Esophagus muscularis mucosa (tissue), 4 donors: ENCODE measurements at regions not wholly inside any gene's neighbourhood (a gene's known extent, or its start where the extent isn't known, plus 50 kb on each side); places are given as distances from the start of the nearest gene placed in this dataset.

ENCODE experiments used
- DNase-seq: peaks from one replicate; pipeline ENCODE4 v3.0.0-alpha.2; 2017; ENCODE audit errors: extremely low spot score
- H3K27ac ChIP-seq, 4 donors: fragments of 200-600 bp; sonication (generic); replicated peaks in 1 of 4; 1 replicate in 3 of 4; 2 replicates in 1 of 4; pipeline ENCODE4 v1.5.1; 2016 to 2019; ENCODE audit warnings: mild to moderate bottlenecking in 1 of 4
- H3K27me3 ChIP-seq, 4 donors: fragments of 200-600 bp; sonication (generic); one replicate each; pipeline versions ENCODE4 v1.5.1 to v1.6.0; 2016 to 2019
- H3K36me3 ChIP-seq, 4 donors: fragments of 200-600 bp; sonication (generic); one replicate each; pipeline ENCODE4 v1.5.1; 2016 to 2019
- H3K4me1 ChIP-seq, 4 donors: fragments of 200-600 bp; sonication (generic); one replicate each; pipeline ENCODE4 v1.5.1; 2016 to 2019
- H3K4me3 ChIP-seq, 4 donors: fragments of 200-600 bp; sonication (generic); 1 replicate in 2 of 4; 2 replicates in 2 of 4; pipeline ENCODE4 v1.5.1; 2016 to 2019; ENCODE audit warnings: mild to moderate bottlenecking in 4 of 4, moderate library complexity in 1 of 4
- H3K9me3 ChIP-seq, 4 donors: fragments of 200-600 bp; sonication (generic); 1 replicate in 3 of 4; 2 replicates in 1 of 4; pipeline ENCODE4 v1.5.1; 2016 to 2019
- CTCF ChIP-seq, 3 experiments: fragments of 200-600 bp in 2 of 3; fragments of 450-650 bp in 1 of 3; sonication (generic) in 2 of 3; IDR thresholded peaks; one replicate each; pipeline ENCODE4 v1.5.1; 2017 to 2019; ENCODE audit warnings: antibody characterized with exemption in 3 of 3, mild to moderate bottlenecking in 2 of 3, moderate library complexity in 1 of 3
- EP300 ChIP-seq: sonication (generic); formaldehyde crosslinking; IDR thresholded peaks from one replicate; pipeline ENCODE4 v1.6.1; 2017; ENCODE audit warnings: antibody characterized with exemption
- POLR2A ChIP-seq: fragments of 450-650 bp; IDR thresholded peaks from one replicate; pipeline ENCODE4 v1.6.1; 2017; ENCODE audit warnings: antibody characterized with exemption, moderate library complexity, mild to moderate bottlenecking, low read depth
- POLR2AphosphoS5 ChIP-seq, 2 donors: sonication (generic); formaldehyde crosslinking; IDR thresholded peaks; one replicate each; pipeline ENCODE4 v1.6.1; 2017; ENCODE audit warnings: antibody characterized with exemption in 2 of 2
- WGBS: methylation state at CpG from one replicate; pipeline ENCODE4 v1.1.5; 2018; 5-methylcytosine and 5-hydroxymethylcytosine counted together
- intact Hi-C: fragments of 100-400 bp; cut with DNase I; formaldehyde crosslinking; loops from one replicate; pipeline ENCODE4 v1.15.1; 2023

DNA sequence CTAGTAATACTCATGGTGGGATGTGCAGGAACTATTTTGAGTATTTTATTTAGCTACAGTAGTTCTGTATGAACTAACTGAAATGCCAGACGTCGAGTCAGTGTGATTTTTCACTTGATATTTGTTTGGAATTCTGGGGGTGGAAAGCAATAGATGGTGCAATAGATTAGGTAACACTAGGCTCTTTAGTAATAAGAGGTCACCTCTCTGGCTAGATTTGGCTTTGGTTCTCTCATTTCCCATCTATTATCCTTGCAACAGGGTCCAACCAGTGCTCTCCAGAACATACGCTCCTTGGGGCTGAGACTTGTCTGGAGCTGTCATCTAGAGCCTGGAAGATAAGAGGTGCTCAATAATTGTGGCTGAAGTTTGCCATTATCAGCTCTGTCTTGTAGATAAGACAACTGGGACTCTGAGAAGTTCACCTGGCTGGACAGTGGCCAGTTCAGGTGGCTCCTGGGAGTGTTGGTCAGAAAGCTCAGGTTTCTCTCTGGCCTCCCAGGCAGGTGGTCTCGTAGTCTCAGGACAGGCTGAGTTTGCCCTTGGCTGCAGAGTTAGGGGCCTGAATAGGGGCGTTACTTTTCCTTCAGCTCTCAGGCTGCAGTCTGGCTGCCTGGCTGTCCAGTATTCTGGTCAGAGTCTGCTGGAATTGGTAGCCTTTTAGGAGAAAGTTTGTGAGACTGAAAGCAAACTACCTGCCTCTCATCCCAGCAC lies 277.5 kb upstream of the RGMA start:
- intact Hi-C loops, result no loop called here
- no peak for TF ChIP-seq CTCF (IDR thresholded peaks at IDR 0.05)
- TF ChIP-seq POLR2AphosphoS5 (IDR thresholded peaks at IDR 0.05), result no peak
- TF ChIP-seq EP300, result no peak
- no peak for TF ChIP-seq POLR2A
- Histone ChIP-seq H3K36me3 (no peaks in the 10 kb centered on the region), H3K9me3 (no peaks in the 10 kb centered on the region), H3K4me1 (no peaks in the 10 kb centered on the region), H3K27ac (no peak overlapping the region), H3K4me3 (no peak overlapping the region), H3K27me3 (peaks cover 0 to 7% (median 0%) of the 10 kb centered on the region in 4 donors)
- 71% methylated on average over 5 of the region's 5 CpGs for WGBS
- DNase-seq, result no peak

- Histone ChIP-seq H3K27me3 (peaks cover 0 to 7% (median 0%) of the 10 kb centered on the region in 4 donors), H3K4me1 (no peaks in the 10 kb centered on the region), H3K4me3 (no peak overlapping the region), H3K27ac (no peak overlapping the region), H3K36me3 (no peaks in the 10 kb centered on the region), H3K9me3 (no peaks in the 10 kb centered on the region)
- intact Hi-C loops, result no loop called here
- no peak for DNase-seq
- WGBS, result 60% methylated on average over 8 of the region's 8 CpGs
- TF ChIP-seq POLR2A (no peak), CTCF (IDR thresholded peaks at IDR 0.05) (no peak), EP300 (no peak), POLR2AphosphoS5 (IDR thresholded peaks at IDR 0.05) (no peak)
Measured at GRCh38 chr15:93362821-93363220, 273.8 kb upstream of the RGMA start.

GRCh38 chr15:93362203-93362602 lies 273.2 kb upstream of the RGMA start:
- TF ChIP-seq EP300 (no peak), CTCF (IDR thresholded peaks at IDR 0.05) (no peak), POLR2AphosphoS5 (IDR thresholded peaks at IDR 0.05) (no peak), POLR2A (no peak)
- H3K4me3 ChIP-seq, result no peak overlapping the region
- WGBS, result 72% methylated on average over 3 of the region's 3 CpGs

DNA sequence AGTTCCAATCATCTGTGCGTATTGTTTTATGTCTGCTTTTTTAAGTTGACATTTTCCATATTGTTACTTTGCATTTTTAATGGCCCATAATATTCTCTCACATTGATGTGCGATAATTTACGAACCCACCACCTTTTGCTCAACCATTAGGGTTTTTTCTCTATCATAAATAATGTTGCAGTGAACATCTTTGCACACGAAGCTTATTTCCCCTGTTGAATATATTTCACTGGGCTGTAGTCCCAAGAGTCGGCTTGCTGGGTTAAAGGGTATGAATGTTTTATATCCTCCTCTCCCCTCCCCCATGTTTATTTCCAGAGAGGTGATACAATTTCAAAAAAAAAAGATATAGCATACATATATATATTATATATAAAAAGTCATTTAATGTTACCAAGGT lies 272.7 kb upstream of the RGMA start:
- H3K27ac ChIP-seq, result no peak overlapping the region

More at GRCh38 chr15:93362203-93362602, 273.2 kb upstream of the RGMA start:
- Histone ChIP-seq H3K4me1 (no peaks in the 10 kb centered on the region), H3K36me3 (no peaks in the 10 kb centered on the region), H3K27ac (no peak overlapping the region), H3K9me3 (no peaks in the 10 kb centered on the region), H3K27me3 (peaks cover 0 to 7% (median 0%) of the 10 kb centered on the region in 4 donors)
- DNase-seq, result no peak
- intact Hi-C loops, result no loop called here

More for the DNA sequence above, 272.7 kb upstream of the RGMA start:
- Histone ChIP-seq H3K27me3 (peaks cover 0 to 7% (median 0%) of the 10 kb centered on the region in 4 donors), H3K4me3 (no peak overlapping the region), H3K9me3 (no peaks in the 10 kb centered on the region), H3K36me3 (no peaks in the 10 kb centered on the region), H3K4me1 (no peaks in the 10 kb centered on the region)
- intact Hi-C loops, result no loop called here
- no peak for DNase-seq
- TF ChIP-seq EP300 (no peak), POLR2A (no peak), CTCF (IDR thresholded peaks at IDR 0.05) (no peak), POLR2AphosphoS5 (IDR thresholded peaks at IDR 0.05) (no peak)
- 84% methylated on average over 5 of the region's 5 CpGs for WGBS
